H9 (cell line): ENCODE measurements at regions not wholly inside any gene's neighbourhood (a gene's known extent, or its start where the extent isn't known, plus 50 kb on each side); places are given as distances from the start of the nearest gene placed in this dataset.

Experiments used
- DNase-seq: peaks from one replicate; pipeline ENCODE4 v3.0.0-alpha.2; 2017
- H2AFZ ChIP-seq: one replicate; pipeline ENCODE4 v1.6.1; 2013; ENCODE audit warnings: mild to moderate bottlenecking, low read length, control low read depth, moderate library complexity
- H2AK5ac ChIP-seq: 2 replicates; pipeline ENCODE4 v1.6.1; 2013; ENCODE audit warnings: low read length, control low read depth, mixed read lengths; ENCODE audit not compliant: insufficient read length
- H2BK120ac ChIP-seq: one replicate; pipeline ENCODE4 v1.6.1; 2013; ENCODE audit warnings: low read depth, mild to moderate bottlenecking, low read length, control low read depth, inconsistent platforms; ENCODE audit not compliant: poor library complexity, severe bottlenecking
- H2BK12ac ChIP-seq: 2 replicates; pipeline ENCODE4 v1.6.1; 2013; ENCODE audit warnings: low read length, control low read depth, mixed read lengths, low read depth; ENCODE audit not compliant: insufficient read length
- H2BK15ac ChIP-seq: 2 replicates; pipeline ENCODE4 v1.6.1; 2013; ENCODE audit warnings: low read depth, low read length, control low read depth
- H2BK20ac ChIP-seq: one replicate; pipeline ENCODE4 v1.6.1; 2013; ENCODE audit warnings: low read depth, mild to moderate bottlenecking, low read length, control low read depth, inconsistent platforms; ENCODE audit not compliant: poor library complexity, severe bottlenecking
- H2BK5ac ChIP-seq: 2 replicates; pipeline ENCODE4 v1.6.1; 2013; ENCODE audit warnings: low read length, control low read depth, mixed read lengths; ENCODE audit not compliant: insufficient read length
- H3K14ac ChIP-seq: 2 replicates; pipeline ENCODE4 v1.6.1; 2013; ENCODE audit warnings: low read length, control low read depth; ENCODE audit not compliant: insufficient read depth
- H3K18ac ChIP-seq: 2 replicates; pipeline ENCODE4 v1.6.1; 2013; ENCODE audit warnings: low read depth, mild to moderate bottlenecking, mixed read lengths, low read length, control low read depth; ENCODE audit not compliant: insufficient read length
- H3K23ac ChIP-seq: 2 replicates; pipeline ENCODE4 v1.6.1; 2013; ENCODE audit warnings: low read length, control low read depth, mixed read lengths, low read depth; ENCODE audit not compliant: insufficient read length
- H3K23me2 ChIP-seq: 2 replicates; pipeline ENCODE4 v1.6.1; 2013; ENCODE audit warnings: low read depth, mild to moderate bottlenecking, mixed read lengths, low read length, control low read depth; ENCODE audit not compliant: insufficient read length, poor library complexity, severe bottlenecking
- H3K27ac ChIP-seq: 2 replicates; pipeline ENCODE4 v1.5.1; 2013; ENCODE audit warnings: low read length, control low read depth, mixed read lengths, low read depth; ENCODE audit not compliant: insufficient read length
- H3K27me3 ChIP-seq: 2 replicates; pipeline ENCODE4 v1.6.1; 2013; ENCODE audit warnings: low read length, control low read depth, inconsistent platforms; ENCODE audit not compliant: insufficient read depth
- H3K4ac ChIP-seq: 2 replicates; pipeline ENCODE4 v1.6.1; 2013; ENCODE audit warnings: low read depth, mild to moderate bottlenecking, control low read depth, inconsistent platforms, low read length, moderate library complexity
- H3K4me1 ChIP-seq: 2 replicates; pipeline ENCODE4 v1.6.1; 2013; ENCODE audit warnings: low read length, control low read depth, inconsistent platforms; ENCODE audit not compliant: insufficient read depth
- H3K4me2 ChIP-seq: 2 replicates; pipeline ENCODE4 v1.6.1; 2013; ENCODE audit warnings: low read length, control low read depth, mixed read lengths; ENCODE audit not compliant: insufficient read length, insufficient read depth
- H3K56ac ChIP-seq: 2 replicates; pipeline ENCODE4 v1.6.1; 2013; ENCODE audit warnings: low read depth, mild to moderate bottlenecking, mixed read lengths, low read length, control low read depth; ENCODE audit not compliant: insufficient read length
- H3K79me1 ChIP-seq: 2 replicates; pipeline ENCODE4 v1.6.1; 2013; ENCODE audit warnings: low read depth, mild to moderate bottlenecking, moderate library complexity, low read length, control low read depth, inconsistent platforms; ENCODE audit not compliant: insufficient read depth, poor library complexity, severe bottlenecking
- H3K79me2 ChIP-seq: 2 replicates; pipeline ENCODE4 v1.6.1; 2013; ENCODE audit warnings: low read length, control low read depth, inconsistent platforms; ENCODE audit not compliant: insufficient read depth
- H3K9ac ChIP-seq: 2 replicates; pipeline ENCODE4 v1.6.1; 2013; ENCODE audit warnings: low read length, control low read depth, mixed read lengths; ENCODE audit not compliant: insufficient read length; ENCODE audit errors: extremely low read depth
- H3K9me3 ChIP-seq: one replicate; pipeline ENCODE4 v1.6.1; 2013; ENCODE audit warnings: low read depth, low read length, inconsistent platforms; ENCODE audit not compliant: control insufficient read depth
- H3T11ph ChIP-seq: one replicate; pipeline ENCODE4 v1.6.1; 2013; ENCODE audit warnings: mild to moderate bottlenecking, low read length, control low read depth, inconsistent platforms
- H4K20me1 ChIP-seq: one replicate; pipeline ENCODE4 v1.6.1; 2013; ENCODE audit not compliant: control insufficient read depth, insufficient read length, insufficient read depth
- H4K5ac ChIP-seq: 2 replicates; pipeline ENCODE4 v1.6.1; 2013; ENCODE audit warnings: low read depth, mild to moderate bottlenecking, mixed read lengths, low read length, control low read depth; ENCODE audit not compliant: insufficient read length
- H4K8ac ChIP-seq: replicated peaks from 2 replicates; pipeline ENCODE4 v1.6.1; 2013; ENCODE audit warnings: low read length, control low read depth, mixed read lengths, low read depth; ENCODE audit not compliant: insufficient read length
- H4K91ac ChIP-seq: 2 replicates; pipeline ENCODE4 v1.6.1; 2013; ENCODE audit warnings: low read depth, mild to moderate bottlenecking, moderate library complexity, mixed read lengths, low read length, control low read depth; ENCODE audit not compliant: insufficient read length
- H3K27ac Mint-ChIP-seq, 3 experiments: 2 replicates in 2 of 3; 3 replicates in 1 of 3; pipeline ENCODE4 v1.8.0; 2020 to 2021; ENCODE audit warnings: mixed read lengths in 3 of 3, mild to moderate bottlenecking in 1 of 3, moderate library complexity in 1 of 3
- H3K27me3 Mint-ChIP-seq: 2 replicates; pipeline ENCODE4 v1.8.0; 2021; ENCODE audit warnings: low read depth, mild to moderate bottlenecking, moderate library complexity, mixed read lengths
- H3K36me3 Mint-ChIP-seq, 3 experiments: 2 replicates in 2 of 3; 3 replicates in 1 of 3; pipeline ENCODE4 v1.8.0; 2020 to 2021; ENCODE audit warnings: low read depth in 3 of 3, mixed read lengths in 3 of 3; ENCODE audit not compliant: insufficient read depth in 1 of 3
- H3K4me1 Mint-ChIP-seq, 2 experiments: 2 replicates each; pipeline ENCODE4 v1.8.0; 2020; ENCODE audit warnings: mixed read lengths in 2 of 2
- H3K4me3 Mint-ChIP-seq, 2 experiments: 2 replicates in 1 of 2; 3 replicates in 1 of 2; pipeline ENCODE4 v1.8.0; 2020 to 2021; ENCODE audit warnings: mild to moderate bottlenecking in 2 of 2, mixed read lengths in 2 of 2, moderate library complexity in 1 of 2
- H3K9me3 Mint-ChIP-seq, 2 experiments: 2 replicates in 1 of 2; 3 replicates in 1 of 2; pipeline ENCODE4 v1.8.0; 2020; ENCODE audit warnings: mild to moderate bottlenecking in 2 of 2, mixed read lengths in 2 of 2, moderate library complexity in 1 of 2
- WGBS: extraction: QIAGEN DNeasy Blood & Tissue Kit; methylation state at CpG from one replicate; pipeline ENCODE4 v1.1.7; 2013; ENCODE audit warnings: missing lambda C conversion rate, low lambda C conversion rate, mixed read lengths; ENCODE audit not compliant: insufficient read length; ENCODE audit errors: extremely low coverage; 5-methylcytosine and 5-hydroxymethylcytosine counted together
- TF ChIP-seq, protein P1 (sequence below): fragments of 200-600 bp; sonication (generic); conservative IDR thresholded peaks from 3 replicates; pipeline ENCODE4 v1.8.0; 2021; ENCODE audit warnings: antibody characterized with exemption, mild to moderate bottlenecking

DNA sequence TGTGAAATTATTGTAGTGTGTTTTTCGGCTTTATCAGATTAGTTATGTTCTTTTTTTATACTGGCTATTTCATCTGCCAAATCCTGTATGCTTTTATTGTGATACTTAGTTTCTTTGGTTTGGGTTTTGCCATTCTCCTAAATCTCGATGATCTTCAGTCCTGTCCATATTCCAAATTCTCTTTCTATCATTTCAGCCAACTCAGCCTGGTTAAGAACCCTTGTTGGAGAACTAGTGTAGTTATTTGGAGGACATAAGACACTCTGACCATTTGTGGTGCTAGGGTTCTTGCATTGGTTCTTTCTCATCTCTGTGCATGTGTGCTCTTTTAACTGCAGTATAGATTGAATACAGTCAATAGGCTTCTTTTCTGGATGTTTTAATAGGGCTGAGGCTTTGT is 187.0 kb upstream of the CCNH start:
- H2BK20ac ChIP-seq = no peak overlapping the region
- Mint-ChIP-seq H3K27me3 (no peaks in the 10 kb centered on the region; the same call in 1 of the 2 replicates), H3K9me3 (peaks cover 8 to 11% of the 10 kb centered on the region in 2 experiments; a peak in 3 of 5 replicates), H3K36me3 (peaks cover 0 to 11% (median 3%) of the 10 kb centered on the region in 3 experiments; a peak in 5 of 7 replicates), H3K4me1 (no peaks in the 10 kb centered on the region), H3K27ac (no peak overlapping the region), H3K4me3 (no peak overlapping the region)
- H3K4me2 ChIP-seq = no peak overlapping the region
- no peak overlapping the region for H3K23ac ChIP-seq
- WGBS = no CpG with 5 or more reads among the region's 2 CpGs
- H2AK5ac ChIP-seq = no peak overlapping the region
- DNase-seq = no peak
- no peak overlapping the region for H4K91ac ChIP-seq
- no peaks in the 10 kb centered on the region for H3K23me2 ChIP-seq
- H3K4me1 ChIP-seq = no peaks in the 10 kb centered on the region
- H3K18ac ChIP-seq = no peak overlapping the region
- no peak overlapping the region for H4K8ac ChIP-seq
- no peak overlapping the region for H2BK15ac ChIP-seq
- no peak overlapping the region for H2BK12ac ChIP-seq
- no peak overlapping the region for H2BK5ac ChIP-seq
- H4K20me1 ChIP-seq = no peaks in the 10 kb centered on the region
- H3K27me3 ChIP-seq = no peaks in the 10 kb centered on the region
- H3K4ac ChIP-seq = no peak overlapping the region
- no peak overlapping the region for H3K9ac ChIP-seq
- H3K79me1 ChIP-seq = no peaks in the 10 kb centered on the region
- H2AFZ ChIP-seq = no peak overlapping the region
- TF ChIP-seq, protein P1, sequence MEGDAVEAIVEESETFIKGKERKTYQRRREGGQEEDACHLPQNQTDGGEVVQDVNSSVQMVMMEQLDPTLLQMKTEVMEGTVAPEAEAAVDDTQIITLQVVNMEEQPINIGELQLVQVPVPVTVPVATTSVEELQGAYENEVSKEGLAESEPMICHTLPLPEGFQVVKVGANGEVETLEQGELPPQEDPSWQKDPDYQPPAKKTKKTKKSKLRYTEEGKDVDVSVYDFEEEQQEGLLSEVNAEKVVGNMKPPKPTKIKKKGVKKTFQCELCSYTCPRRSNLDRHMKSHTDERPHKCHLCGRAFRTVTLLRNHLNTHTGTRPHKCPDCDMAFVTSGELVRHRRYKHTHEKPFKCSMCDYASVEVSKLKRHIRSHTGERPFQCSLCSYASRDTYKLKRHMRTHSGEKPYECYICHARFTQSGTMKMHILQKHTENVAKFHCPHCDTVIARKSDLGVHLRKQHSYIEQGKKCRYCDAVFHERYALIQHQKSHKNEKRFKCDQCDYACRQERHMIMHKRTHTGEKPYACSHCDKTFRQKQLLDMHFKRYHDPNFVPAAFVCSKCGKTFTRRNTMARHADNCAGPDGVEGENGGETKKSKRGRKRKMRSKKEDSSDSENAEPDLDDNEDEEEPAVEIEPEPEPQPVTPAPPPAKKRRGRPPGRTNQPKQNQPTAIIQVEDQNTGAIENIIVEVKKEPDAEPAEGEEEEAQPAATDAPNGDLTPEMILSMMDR = no peak
- no peaks in the 10 kb centered on the region for H3K9me3 ChIP-seq
- H3K79me2 ChIP-seq = no peaks in the 10 kb centered on the region
- H3K56ac ChIP-seq = no peak overlapping the region
- H3K27ac ChIP-seq = no peak overlapping the region
- no peak overlapping the region for H2BK120ac ChIP-seq
- H4K5ac ChIP-seq = no peak overlapping the region
- H3K14ac ChIP-seq = no peak overlapping the region
- H3T11ph ChIP-seq = no peak overlapping the region
